ENCODE measurements at regions not wholly inside any gene's neighbourhood (a gene's known extent, or its start where the extent isn't known, plus 50 kb on each side); places are given as distances from the start of the nearest gene placed in this dataset.

GRCh38 chr2:12090590-12090989 lies 344.2 kb downstream of the LPIN1 start:
- no peaks in the 10 kb centered on the region for H3K9me3 ChIP-seq (ENCODE audit: control insufficient read depth, low read length)
- H3K4me1 ChIP-seq (ENCODE audit: control insufficient read depth, insufficient read depth, low read length), result no peaks in the 10 kb centered on the region
- no peak overlapping the region for H3K4me3 ChIP-seq (ENCODE audit: low read length)
- H3K27me3 ChIP-seq (ENCODE audit: control insufficient read depth, insufficient read depth, low read length, poor library complexity, severe bottlenecking), result no peaks in the 10 kb centered on the region
- WGBS, 2 experiments (ENCODE audit: insufficient coverage in 1 of 2, insufficient read length in 1 of 2), result 90% methylated on average over 3 of the region's 3 CpGs; no CpG with 5 or more reads in 1 of the 2 experiments
- TF ChIP-seq CTCF (conservative IDR thresholded peaks at IDR 0.05), result no peak
- Mint-ChIP-seq H3K36me3 (ENCODE audit: low read depth) (no peaks in the 10 kb centered on the region), H3K4me3 (no peak overlapping the region), H3K27ac (no peak overlapping the region), H3K9me3 (no peaks in the 10 kb centered on the region), H3K4me1 (no peaks in the 10 kb centered on the region), H3K27me3 (ENCODE audit: insufficient read depth) (no peaks in the 10 kb centered on the region)
- H3K36me3 ChIP-seq (ENCODE audit: control insufficient read depth, insufficient read depth, low read length), result no peaks in the 10 kb centered on the region
- no peak overlapping the region for H3K9ac ChIP-seq (ENCODE audit: extremely low read depth, low read length, poor library complexity, severe bottlenecking)
- no peak overlapping the region for H3K27ac ChIP-seq (ENCODE audit: low read depth, low read length)
- no peak for DNase-seq

- Histone ChIP-seq H3K9me3 (ENCODE audit: control insufficient read depth, low read length) (no peaks in the 10 kb centered on the region), H3K27me3 (ENCODE audit: control insufficient read depth, insufficient read depth, low read length, poor library complexity, severe bottlenecking) (no peaks in the 10 kb centered on the region), H3K36me3 (ENCODE audit: control insufficient read depth, insufficient read depth, low read length) (no peaks in the 10 kb centered on the region), H3K4me1 (ENCODE audit: control insufficient read depth, insufficient read depth, low read length) (no peaks in the 10 kb centered on the region), H3K4me3 (ENCODE audit: low read length) (no peak overlapping the region), H3K9ac (ENCODE audit: extremely low read depth, low read length, poor library complexity, severe bottlenecking) (no peak overlapping the region), H3K27ac (ENCODE audit: low read depth, low read length) (no peak overlapping the region)
- Mint-ChIP-seq H3K9me3 (no peaks in the 10 kb centered on the region), H3K4me3 (no peak overlapping the region), H3K4me1 (no peaks in the 10 kb centered on the region), H3K36me3 (ENCODE audit: low read depth) (no peaks in the 10 kb centered on the region), H3K27ac (no peak overlapping the region), H3K27me3 (ENCODE audit: insufficient read depth) (no peaks in the 10 kb centered on the region)
- DNase-seq, result no peak
- WGBS, 2 experiments (ENCODE audit: insufficient coverage in 1 of 2, insufficient read length in 1 of 2), result 95 to 100% methylated on average over 1 to 4 of the region's 4 CpGs
- TF ChIP-seq CTCF (conservative IDR thresholded peaks at IDR 0.05), result no peak
Observed at GRCh38 chr2:12091201-12091806, 344.9 kb downstream of the LPIN1 start.

- no peaks in the 10 kb centered on the region for H3K4me1 ChIP-seq (ENCODE audit: control insufficient read depth, insufficient read depth, low read length)
- Mint-ChIP-seq H3K4me1 (no peaks in the 10 kb centered on the region), H3K27ac (no peak overlapping the region), H3K36me3 (ENCODE audit: low read depth) (no peaks in the 10 kb centered on the region), H3K9me3 (no peaks in the 10 kb centered on the region), H3K4me3 (no peak overlapping the region), H3K27me3 (ENCODE audit: insufficient read depth) (peaks cover 2% of the 10 kb centered on the region)
- no peaks in the 10 kb centered on the region for H3K9me3 ChIP-seq (ENCODE audit: control insufficient read depth, low read length)
- 97 to 100% methylated on average over 1 to 3 of the region's 3 CpGs for WGBS, 2 experiments (ENCODE audit: insufficient coverage in 1 of 2, insufficient read length in 1 of 2)
- H3K9ac ChIP-seq (ENCODE audit: extremely low read depth, low read length, poor library complexity, severe bottlenecking), result no peak overlapping the region
- no peaks in the 10 kb centered on the region for H3K27me3 ChIP-seq (ENCODE audit: control insufficient read depth, insufficient read depth, low read length, poor library complexity, severe bottlenecking)
- no peaks in the 10 kb centered on the region for H3K36me3 ChIP-seq (ENCODE audit: control insufficient read depth, insufficient read depth, low read length)
- no peak overlapping the region for H3K27ac ChIP-seq (ENCODE audit: low read depth, low read length)
- DNase-seq, result no peak
- no peak for TF ChIP-seq CTCF (conservative IDR thresholded peaks at IDR 0.05)
- no peak overlapping the region for H3K4me3 ChIP-seq (ENCODE audit: low read length)
Observed at GRCh38 chr2:12094134-12094533, 347.7 kb downstream of the LPIN1 start.

Measured in endodermal cell (in vitro differentiated cells).